GM18870 (cell line): ENCODE measurements at regions not wholly inside any gene's neighbourhood (a gene's known extent, or its start where the extent isn't known, plus 50 kb on each side); places are given as distances from the start of the nearest gene placed in this dataset.

Source experiments
- ATAC-seq: cut with Tn5 transposase; IDR thresholded peaks from one replicate; pipeline ENCODE4 v1.9.1; 2021; ENCODE audit warnings: moderate library complexity; ENCODE audit not compliant: unreplicated experiment

DNA sequence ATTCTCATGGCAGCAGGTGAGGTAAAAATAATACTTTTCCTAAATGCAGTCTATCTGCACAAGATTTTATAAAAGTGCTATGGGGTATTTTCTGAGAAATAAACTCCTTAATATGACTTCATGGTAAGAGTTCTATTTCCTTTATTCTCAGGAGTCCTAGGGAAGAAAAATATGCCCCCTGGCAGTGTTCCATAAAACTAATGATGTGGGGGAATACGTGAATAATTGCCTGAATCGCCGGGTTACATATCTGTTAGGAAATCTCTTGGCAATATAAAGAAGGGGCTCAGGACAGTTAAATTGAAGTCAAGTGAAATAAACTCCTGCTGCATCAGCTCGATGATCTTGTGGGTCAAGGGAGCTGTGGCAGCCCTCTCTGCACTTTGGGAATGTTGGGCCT is 229.7 kb downstream of the MAFB start:
- ATAC-seq, result no peak

DNA sequence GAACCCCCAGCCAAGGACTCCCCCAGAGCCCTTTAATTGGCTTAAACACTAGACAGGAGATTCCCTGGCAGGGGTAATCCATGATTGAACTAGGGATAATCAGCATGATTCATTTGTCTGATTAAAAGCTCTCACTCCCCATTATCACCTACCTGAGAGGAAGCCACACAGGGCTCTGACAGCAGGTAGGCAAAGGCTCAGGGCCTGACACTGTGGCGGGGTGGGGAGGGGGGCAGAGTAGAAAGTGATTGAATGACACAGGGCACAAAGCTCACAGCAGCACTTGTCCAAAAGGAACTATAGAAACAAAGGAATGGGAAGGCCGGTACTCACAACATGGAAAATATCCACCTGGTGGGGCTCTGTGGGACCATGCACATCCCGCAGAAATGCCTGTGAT is 231.6 kb downstream of the MAFB start:
- ATAC-seq, result no peak

DNA sequence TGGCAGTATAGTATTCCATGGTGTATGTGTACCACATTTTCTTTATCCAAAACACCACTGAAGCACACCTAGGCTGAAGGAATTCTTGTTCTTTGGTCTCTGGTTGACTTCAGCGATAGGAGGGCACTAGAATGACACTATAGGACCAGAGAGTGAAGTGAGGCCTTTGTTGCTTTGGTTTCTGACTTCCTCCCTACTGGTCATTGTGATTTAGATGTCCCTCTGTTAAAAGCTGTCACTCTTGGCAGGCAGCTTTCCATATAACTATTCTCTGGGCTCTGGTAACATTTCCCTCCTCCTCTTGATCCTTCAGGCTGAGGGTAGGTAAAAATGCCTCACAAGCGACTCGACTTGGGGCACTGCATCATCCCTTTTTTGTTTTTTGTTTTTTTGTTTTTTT is 236.3 kb downstream of the MAFB start:
- ATAC-seq, result no peak

DNA sequence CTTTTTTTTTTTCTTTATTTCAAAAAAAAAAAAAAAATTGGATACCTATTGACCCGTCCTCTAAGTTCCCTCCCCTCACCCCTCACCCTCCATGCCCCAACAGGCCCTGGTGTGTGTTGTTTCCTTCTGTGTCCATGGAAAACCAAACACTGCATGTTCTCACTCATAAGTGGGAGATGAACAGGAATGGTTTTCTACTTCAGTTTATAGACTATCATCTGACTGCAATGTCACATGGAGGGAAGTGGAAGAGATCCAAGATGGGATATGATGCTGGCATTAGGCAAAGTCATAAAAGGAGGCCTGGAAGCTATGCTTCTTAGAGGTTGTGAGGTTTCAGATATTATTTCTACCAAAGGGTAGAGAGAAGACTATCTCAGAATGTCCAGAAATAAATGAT is 237.5 kb downstream of the MAFB start:
- ATAC-seq, result no peak

DNA sequence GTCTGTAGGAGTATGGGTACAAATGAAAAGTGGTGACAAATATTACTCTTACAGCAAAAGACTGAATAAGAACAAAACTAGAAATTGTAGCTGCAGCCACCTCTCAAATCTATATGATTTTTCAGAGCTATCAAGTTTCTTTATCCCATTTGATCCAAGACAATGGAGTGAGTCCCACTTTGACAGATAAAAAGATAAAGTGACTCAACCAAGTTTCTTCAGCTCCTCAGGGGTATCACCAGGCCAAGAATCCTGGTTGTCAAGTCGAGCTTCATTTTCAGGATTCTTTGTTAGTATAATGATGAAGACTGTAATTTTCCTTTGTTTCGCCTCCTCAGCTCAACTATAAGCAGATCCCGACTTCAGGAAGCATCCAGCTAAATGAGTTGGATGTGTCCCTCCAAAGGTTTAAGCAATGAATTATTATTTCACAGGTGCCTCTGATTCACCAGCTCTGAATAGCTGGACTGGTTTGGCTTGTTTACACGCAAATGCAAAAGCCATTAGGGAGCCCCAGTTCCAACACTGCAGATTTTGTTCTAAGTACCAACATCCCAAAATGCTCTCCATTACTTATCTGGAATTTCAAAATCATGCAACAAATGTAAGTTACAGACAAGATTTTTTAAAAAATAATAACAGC is 238.9 kb downstream of the MAFB start:
- ATAC-seq, result no peak

DNA sequence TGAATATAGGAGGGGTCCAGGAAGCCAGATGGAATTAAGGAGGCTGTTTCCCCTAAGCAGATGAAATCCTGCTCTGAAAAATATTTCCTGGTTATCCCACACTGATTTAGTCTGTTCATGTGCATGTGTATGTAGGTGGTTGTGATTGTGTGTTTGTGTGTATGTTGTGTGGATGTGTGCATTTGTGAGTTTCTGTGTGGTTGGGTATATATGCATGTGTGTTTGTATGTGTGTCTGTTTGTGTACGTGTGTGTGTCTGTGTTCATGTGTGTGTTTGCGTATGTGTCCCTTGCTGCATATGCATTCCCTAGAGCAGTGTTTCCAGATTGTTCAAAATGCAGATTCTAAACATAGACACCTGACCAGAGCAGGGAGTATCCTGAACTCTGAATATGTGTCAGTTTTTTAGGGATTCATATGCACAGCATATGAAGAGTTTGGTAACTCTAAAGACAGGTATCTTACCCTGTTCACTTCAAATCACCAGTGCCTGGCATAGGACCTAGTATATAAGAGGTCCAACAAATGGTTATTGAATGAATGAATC is 239.8 kb downstream of the MAFB start:
- no peak for ATAC-seq

DNA sequence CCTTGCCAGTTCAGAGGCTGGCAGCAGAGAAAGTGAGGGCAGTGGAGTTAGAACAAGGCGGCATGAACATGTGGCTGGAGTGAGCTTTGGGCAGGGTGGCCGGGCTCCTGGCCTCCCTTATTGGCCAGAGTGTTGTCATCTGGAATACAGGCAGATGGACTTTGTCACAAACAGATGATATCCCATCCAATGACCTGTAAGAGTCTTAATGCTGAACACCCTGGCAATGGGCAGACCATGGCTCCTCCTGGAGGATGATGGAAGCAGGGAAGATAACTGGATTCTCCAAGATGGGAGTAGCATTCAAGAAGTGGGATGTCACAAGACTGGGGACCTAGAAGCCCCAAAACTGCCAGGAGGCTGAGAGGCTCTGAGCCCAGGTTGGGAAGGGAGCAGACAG is 242.1 kb downstream of the MAFB start:
- ATAC-seq, result no peak

DNA sequence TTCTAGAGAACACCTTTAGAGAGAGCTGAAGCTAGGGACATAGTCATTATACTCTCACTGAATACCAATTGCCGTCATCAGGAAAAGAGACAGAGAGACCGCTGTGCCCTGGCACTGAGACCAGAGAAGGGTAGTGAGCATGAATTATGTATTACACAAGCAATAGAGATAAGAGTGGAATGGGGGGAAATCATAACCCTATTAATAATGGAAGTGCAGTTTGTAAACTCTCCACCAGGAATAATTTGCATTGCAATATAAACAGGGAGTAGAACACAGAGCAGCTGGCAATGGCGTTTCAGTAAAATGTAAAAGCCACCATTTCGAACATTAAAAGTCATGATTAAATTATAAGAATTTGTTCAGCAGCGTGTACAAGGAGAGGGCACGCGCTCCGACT is 244.5 kb downstream of the MAFB start:
- ATAC-seq, result no peak

DNA sequence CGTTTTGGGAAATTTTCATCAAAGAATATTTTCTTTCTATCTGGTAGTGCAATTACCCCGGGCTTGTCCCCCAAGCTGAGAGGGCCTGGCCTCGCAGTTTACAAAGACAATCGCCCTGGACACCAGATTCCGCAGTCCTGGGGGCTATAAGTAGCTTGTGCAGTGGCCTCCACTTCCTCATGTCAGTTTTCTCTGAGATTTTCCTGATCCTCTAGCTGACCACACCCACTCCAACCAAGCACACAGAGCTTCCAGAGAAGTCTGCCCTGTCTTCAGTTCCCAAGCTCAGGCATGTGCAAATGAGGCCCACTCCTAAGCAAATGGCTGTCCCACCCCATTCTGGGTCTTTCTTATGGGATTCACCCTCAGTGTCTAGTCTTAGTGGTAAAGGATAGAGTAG is 245.3 kb downstream of the MAFB start:
- no peak for ATAC-seq

DNA sequence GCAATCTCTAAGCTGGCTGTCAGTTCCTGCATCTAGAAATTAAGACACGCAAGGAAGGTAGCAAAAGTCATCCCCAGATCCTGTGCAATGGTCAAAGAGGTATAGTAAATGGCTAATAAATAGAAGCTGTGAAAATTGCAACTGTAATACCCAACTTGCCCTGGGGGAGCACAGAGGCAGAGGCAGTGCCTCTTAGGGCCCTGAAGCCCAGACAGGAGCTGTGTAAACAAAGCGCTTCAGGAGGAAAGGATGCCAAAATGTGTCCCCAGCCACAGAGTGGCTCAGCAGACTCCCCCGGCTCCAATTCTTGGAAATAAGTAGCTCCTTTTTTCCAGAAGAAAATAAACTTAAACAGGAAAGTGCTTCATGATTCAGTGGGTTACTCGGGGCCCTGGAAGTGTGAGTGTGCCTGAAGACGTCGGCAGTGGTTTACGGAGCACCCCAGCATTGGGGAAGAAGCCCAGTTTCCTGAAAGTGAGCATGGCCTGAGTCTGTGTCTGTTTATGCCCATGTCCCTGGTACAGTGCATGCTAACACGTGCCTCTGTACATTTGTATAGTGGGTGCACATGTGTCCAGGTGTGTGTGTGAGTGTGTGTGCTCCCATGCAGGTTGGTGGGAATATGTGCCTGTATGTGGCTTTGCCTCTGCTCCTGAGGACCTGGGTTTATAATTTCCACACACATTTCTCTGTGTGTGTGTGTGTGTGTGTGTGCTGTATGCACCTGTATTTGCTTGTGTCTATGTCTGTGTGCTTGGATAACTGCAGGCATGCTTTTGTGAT is 246.7 kb downstream of the MAFB start:
- no peak for ATAC-seq

DNA sequence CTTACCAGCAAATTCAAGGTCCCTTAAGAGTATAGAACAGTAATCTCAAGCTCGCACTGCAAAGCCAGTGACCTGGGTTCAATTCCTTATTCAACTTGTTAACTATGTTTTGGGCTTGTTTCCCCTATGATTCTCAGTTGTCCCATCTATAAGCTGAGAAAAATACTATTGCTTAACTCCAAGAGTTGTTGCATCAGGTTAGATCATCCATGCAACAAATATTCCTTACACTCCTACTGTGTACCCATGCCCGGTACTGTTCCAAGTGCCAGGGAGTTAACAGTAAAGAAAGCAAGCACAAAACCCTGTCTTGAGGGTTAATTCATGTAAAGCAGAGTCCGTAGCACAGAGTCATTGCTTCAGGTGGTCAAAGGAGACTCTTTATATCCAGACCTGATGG is 247.3 kb downstream of the MAFB start:
- ATAC-seq, result no peak

DNA sequence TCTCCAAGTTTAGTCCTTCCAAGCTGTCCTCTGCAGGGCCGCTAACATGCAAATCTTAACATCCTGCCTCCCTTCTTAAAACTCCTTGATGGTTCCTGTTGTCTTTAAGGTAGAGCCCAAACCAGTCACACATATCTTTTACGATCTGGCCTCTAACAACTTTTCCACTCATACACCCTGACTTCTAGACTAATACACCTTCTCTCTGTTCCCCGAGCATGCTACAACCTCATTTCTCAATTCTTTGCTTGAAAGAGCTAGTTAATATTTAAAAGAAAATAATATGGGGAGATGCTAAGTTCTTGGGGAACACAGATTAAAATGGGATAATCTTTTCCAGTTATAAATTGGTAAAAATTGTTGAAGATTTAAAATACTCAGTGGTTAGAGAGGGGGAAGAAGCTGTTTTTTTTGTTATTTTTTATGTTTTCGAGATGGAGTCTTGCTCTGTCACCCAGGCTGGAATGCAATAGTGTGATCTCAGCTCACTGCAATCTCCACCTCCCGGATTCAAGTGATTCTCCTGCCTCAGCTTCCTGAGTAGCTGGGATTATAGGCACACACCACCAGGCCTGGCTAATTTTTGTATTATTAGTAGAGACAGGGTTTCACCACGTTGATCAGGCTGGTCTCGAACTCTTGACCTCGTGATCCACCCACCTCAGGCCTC is 250.7 kb downstream of the MAFB start:
- no peak for ATAC-seq

DNA sequence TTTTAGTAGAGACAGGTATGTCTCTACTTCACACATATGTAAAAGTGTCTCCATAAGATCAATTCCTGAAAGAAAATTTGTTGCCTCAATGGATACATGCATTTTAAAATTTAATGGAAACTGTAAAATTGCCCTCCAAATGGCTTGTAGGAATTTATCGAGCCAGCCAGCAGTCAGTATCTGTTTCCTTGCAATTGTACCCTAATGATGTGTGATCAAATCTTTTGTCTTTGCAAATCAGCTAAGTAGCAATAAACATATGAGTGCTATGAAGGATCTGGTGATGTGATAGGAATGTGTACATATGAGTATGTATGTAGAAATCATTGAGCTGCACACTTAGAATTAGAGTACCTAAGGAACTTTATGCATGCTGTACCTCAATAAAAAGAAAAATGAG is 253.0 kb downstream of the MAFB start:
- no peak for ATAC-seq

DNA sequence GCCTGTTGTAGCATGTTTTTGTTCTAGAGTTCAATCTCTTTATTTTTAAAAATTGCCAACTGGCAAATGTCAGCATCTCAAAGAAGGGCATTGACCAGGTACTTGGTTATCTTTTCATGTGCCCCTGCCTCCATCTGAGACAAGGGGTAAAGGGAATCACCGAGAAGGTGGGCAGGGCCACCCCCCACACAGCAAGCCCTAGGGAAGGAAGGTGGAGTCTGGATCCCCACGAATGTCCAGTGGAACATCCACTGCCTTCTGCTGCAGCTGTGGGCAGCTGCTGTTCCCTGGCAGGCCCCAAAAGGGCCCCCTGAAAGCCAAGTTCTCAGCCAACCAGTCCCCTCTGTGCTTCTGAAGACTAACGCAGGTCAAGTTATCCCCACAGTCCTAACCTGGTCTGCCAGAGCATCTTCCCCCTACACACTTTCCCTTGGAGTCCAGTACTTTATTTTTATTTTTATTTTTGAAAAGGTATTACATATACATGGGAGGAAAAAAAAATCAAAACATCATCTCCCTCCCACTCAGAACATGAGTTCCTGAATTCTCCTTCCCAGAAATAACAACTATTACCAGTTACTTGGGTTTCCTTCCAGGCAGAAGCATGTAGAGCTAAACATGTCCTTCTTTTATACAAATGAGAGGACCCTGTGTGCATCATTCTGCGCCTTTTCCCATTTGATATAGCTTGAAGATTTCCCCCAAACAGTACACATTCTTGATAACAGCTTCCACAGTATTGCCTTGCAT is 253.7 kb downstream of the MAFB start:
- ATAC-seq, result no peak

DNA sequence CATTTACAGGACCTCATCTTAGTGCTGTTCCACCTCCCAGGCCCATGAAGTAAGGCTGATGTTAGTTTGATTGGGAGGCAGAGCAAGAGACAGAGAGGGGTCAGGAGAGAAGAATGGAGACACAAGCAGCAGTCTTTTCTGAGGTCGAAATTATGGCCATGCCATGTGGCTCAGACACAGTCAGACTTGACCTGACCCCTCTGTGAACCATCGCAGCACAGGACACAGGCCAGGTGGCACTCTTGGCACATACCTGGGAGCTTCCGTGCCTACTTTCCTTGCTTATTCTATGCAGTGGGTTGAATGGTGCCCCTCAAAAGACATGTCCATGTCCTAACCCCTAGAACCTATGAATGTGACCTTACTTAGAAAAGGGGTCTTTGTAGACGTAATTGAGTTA is 254.9 kb downstream of the MAFB start:
- no peak for ATAC-seq

DNA sequence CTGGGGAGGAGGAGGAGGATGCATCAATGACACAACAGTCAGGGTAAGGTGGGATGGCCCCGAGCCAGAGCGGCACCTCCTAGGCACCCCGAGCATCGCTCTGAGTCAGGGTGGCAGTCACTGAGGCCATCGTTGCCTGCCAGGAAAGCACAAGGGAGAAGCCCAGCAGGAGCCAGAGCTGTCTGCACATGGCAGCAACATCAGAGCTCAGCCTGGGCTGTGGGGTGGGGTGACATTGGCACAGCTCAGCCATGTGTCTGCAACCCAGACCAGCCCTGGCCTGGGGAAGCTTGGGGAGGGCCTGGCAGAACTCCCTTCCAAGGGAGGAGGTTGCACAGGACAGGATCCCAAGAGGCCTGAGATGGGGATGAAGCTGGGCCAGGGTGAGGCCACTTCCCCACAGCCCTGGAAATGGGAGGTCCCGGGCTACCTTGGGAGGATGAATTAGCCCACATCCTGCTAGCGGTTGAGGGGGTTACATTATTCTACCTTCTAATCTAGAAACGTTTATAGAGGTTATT is 255.6 kb downstream of the MAFB start:
- no peak for ATAC-seq

DNA sequence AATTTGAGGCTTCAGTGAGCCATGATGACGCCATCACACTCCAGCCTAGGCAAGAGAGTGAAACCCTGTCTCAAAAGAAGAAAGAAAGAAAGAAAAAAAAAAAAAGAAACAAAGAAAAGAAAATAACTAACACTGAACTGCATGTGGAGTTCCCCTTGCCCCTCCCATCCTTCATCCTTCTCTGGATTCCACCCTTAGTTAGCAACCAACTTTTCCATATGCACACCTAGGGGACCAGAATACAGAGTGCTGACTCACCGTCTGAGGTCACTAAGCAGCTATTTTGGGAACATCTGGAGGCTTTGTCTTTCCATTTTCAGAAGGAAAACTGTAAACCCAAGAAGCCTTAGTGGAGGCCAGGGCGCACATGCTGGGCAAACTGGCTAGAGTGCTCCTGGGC is 257.4 kb downstream of the MAFB start:
- ATAC-seq, result no peak

DNA sequence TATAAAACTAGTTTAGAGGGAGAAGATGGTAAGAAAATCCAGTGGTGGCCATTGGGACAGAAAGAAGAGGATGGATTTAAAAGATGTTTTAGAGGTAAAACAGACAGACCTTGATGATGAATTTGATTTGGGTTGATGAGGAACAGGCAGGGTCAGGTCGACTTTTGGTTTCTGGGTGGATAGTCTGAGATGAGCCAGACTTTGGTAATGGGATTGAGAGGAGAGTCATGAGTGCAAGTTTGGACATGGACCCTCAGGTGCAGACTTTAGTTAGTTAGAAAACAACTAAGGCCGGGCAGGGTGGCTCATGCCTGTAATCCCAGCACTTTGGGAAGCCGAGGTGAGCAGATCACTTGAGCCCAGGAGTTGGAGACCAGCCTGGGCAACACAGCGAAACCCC is 257.9 kb downstream of the MAFB start:
- no peak for ATAC-seq

DNA sequence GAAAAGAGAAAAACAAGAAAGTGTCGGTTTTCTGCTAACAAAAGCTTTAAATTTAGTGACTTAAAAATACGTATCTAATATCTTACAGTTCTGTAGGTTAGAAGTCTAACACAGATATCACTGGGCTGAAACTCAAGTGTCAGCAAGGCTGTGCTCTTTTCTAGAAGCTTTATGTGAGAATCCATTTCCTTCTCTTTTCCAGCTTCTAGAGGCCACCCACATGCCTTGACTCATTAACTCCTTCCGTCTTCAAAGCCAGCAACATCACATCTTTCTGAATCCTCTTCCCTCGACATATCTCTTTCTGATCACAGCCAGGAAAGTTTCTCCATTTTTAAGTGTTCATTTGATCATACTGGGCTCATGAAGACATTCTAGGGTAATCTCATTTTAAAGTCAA is 262.0 kb downstream of the MAFB start:
- no peak for ATAC-seq

DNA sequence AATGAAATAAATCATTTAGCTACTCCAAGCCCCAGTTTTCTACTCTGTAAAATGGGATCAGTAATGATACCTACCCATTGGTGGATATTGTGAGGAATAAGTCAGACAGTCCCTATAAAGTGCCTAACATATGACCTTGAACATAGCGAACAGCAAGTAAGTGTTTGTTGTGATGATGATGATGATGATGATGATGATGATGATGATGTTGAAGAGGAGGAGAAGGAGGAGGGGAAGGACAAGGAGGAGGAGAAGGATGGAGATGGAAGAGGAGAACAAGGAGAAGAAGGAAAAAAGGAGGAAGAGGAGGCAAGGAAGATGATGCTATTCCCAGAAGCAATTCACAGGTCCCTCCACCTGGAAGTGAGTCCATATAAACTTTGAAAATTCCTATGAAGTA is 264.3 kb downstream of the MAFB start:
- no peak for ATAC-seq

DNA sequence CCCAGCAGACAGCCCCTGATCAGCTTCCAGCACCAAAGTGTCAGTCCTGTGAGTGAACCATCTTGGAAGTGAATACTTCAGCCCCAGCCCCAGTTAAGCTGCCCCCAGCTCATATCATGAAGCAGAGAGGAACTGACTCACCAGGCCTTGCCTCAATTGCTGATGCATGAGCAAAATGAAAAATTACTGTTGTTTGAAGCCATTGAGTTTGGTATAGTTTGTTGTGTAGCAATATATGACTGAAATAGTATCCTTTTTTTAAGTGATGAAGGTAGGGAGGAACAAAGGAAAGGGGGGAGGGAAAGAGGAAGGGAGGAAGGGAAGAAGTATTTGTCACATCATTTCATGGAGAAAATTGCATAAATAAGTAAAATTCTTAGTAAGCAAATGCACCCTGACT is 266.4 kb downstream of the MAFB start:
- ATAC-seq, result no peak
